ENCODE measurements at regions not wholly inside any gene's neighbourhood (a gene's known extent, or its start where the extent isn't known, plus 50 kb on each side); places are given as distances from the start of the nearest gene placed in this dataset.

DNA sequence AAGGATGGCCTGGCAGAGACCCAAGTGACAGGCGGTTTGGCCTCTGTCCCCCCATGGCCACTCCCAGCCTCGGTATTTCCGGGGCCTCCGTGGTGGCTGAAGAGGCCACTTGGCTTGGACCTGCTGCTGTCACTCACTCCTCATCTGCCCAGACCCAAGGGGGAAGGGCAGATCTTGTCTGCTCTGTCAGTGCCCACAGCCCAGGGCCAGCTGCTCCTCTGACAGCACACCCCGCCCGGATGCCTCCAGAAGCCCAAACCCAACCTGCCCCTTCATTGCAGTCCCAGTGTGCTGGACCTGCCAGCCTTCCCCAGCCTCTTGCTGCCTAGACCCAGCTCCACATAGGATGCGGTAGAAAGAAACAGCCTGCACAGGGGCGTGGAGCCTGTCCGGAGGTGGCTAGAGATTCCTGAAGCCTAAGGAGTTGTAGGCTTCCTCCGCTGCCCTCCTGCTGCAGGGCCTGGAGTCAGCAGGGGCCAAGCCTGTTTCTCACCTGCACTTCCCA, 52.0 kb downstream of the MAGEF1 start:
- DNase-seq: peak; percentile 86

- peak; percentile 58 for DNase-seq
Measured at GRCh38 chr3:184658223-184658928, 53.5 kb downstream of the MAGEF1 start.

- peak; percentile 57 for DNase-seq
Measured at GRCh38 chr3:184656829-184657681, 54.8 kb downstream of the MAGEF1 start.

DNA sequence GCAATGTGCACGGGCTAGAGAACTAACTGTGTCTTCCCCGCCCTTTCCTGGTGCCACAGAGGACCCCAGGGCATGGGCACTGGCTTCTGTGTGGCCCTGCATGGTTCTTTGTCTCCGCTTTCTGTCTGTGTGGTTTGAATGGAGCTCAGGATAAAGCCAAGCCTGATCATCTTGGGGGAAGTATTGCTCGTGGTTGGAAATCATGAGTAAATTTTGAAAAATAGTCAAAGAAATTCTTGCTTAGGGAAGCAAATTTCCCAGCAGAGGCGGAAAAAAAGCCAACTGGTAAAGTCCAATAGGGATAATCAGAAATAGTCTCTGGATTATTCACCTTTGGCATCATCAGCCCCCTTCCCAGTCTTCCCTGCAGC, 55.4 kb downstream of the MAGEF1 start:
- no peak for DNase-seq

- no peak for DNase-seq
Measured at GRCh38 chr3:184655597-184655996, 56.3 kb downstream of the MAGEF1 start.

GRCh38 chr3:184654375-184654774, 57.5 kb downstream of the MAGEF1 start:
- DNase-seq: no peak

- peak; percentile 49 for DNase-seq
Measured at GRCh38 chr3:184652465-184652864, 59.4 kb downstream of the MAGEF1 start.

DNA sequence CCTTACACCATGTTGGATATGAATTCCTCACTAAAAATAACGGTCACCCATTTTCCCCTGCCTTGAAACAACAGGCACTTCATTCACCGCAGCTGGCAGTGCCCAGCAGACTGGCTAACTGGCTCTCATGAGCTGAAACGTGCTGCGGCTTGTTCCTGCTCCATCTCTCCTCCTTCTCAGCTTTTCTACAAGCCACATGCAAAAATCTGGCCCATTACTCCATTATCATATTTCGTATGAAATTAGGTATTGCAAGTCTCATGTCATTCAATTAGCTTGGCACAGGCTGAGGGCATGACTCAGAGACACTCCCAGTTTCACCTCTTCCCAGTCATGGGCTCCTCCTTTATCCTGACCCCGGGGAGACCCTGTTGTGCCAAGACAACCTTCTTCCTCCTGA, 60.0 kb downstream of the MAGEF1 start:
- peak; percentile 56 for DNase-seq

DNA sequence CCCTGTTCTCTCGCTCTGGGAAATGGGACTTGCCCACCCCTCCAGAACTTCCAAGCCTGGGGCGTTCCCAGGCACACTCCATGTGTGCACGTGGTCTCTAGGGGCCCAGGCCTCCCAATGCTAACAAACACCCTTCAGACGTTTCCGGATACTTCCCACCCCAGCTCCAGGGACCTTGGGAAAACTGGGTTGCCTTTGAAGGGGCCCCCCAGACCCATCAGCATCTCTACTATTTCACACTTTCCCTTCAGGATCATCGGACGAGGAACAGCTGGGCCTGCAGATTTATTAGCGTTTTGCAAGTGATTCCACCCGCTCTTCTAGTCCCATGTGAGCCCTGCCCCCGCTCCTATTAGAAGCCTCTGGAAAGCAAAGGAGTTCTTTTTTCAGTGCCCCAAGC, 63.2 kb downstream of the MAGEF1 start:
- DNase-seq: peak; percentile 62

DNA sequence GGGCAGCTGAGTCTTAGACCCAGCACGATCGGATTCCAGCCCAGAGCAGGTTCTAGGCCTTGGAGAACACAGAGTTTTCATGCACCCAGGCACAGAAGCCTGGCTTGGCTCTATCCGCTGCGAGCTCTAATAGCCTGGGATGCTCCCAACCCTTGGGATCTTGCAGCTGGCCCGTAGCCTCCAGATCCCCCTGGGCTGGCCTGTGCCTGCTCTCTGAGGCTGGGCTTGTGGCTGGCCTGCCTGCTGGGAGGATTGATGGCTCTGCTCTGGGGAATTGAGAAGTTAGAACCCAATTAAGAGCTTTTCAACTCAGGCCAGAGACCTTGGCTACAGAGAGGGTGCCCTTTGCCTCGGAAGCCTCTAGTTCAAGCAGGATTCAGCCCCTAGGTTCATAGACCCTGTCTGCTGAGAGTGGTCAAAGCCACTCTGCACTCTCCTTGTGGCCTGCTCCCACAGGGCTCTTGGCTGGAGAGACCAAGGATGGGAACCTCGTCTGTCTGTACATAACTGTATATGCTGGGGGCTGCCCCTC, 64.4 kb downstream of the MAGEF1 start:
- no peak for DNase-seq

GRCh38 chr3:184645336-184645735, 66.5 kb downstream of the MAGEF1 start:
- no peak for DNase-seq

- no peak for DNase-seq
Measured at GRCh38 chr3:184643442-184643841, 68.4 kb downstream of the MAGEF1 start.

- DNase-seq: no peak
Measured at GRCh38 chr3:184642631-184643285, 69.1 kb downstream of the MAGEF1 start.

DNA sequence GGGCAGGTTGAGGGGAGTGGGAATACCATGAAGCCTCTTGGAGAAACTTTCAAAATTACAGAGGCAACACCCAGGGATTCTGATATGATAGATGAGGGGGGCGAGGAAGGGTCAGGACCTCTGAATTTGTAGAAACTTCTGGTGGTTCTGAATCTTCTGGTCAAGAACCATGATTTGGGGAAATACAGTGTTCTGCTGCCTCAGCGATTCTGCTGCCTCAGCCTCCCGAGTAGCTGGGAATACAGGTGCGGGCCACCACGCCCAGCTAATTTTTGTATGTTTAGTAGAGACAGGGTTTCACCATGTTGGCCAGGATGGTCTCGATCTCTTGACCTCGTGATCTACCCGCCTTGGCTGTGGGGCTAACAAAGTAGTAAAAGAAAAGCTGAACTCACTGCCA, 70.4 kb downstream of the MAGEF1 start:
- no peak for DNase-seq

DNA sequence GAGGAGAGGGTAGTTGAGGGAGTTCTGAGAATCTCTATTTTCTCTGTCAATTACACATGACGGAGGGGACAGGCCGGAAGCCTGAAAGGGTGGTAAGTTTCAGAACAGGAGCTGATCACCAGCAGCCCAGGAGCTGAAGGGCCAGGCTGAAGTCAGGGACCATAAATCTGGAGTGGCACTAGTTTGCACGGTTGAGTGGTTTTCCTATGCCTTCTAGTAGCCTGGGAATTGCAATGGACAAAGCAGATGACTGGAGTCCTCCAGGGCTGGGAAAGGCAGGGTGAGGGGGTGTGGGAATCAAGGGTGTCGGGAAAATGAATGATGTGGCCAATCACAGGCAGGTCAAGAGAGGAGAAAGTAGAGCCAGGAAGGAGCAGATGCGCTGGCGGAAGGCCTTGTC, 72.5 kb downstream of the MAGEF1 start:
- no peak for DNase-seq

GRCh38 chr3:184637705-184638104, 74.2 kb downstream of the MAGEF1 start:
- DNase-seq: no peak

- DNase-seq: no peak
Measured at GRCh38 chr3:184636741-184637316, 75.0 kb downstream of the MAGEF1 start.

- DNase-seq: no peak
Measured at GRCh38 chr3:184635774-184636173, 74.2 kb downstream of the EPHB3 start.

GRCh38 chr3:184635126-184635525, 73.5 kb downstream of the EPHB3 start:
- no peak for DNase-seq

GRCh38 chr3:184633237-184633579, 71.6 kb downstream of the EPHB3 start:
- no peak for DNase-seq

DNA sequence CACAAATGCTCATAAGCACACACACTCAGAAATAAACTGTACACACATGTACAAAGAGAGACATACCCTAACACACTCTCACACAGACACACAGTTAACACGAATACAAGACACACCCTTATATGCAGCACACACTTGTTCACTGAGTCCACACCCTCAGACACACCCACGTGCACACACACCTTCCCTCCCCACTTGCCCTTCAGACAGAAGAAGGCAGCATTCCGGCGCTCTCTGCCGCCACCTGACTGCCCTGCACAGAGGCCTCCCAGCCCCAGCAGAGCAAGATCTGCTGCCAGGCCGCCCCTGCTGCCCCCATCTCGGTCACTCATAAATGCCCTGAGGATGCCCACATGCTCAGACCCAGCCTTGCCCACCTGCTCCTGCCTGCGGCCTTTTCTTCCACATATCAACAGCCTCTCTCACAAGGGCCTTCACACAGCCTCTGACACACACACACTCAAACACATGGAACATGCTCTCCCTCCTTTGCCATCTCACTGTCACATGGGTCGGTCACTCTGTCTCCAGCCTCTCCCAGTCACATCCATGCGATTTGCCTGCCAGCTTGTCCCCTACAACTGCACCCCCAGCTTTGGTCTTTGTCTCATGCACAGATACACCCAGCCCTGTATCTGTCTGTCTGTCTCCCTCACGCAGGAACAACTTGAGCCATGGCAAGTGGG, 71.1 kb downstream of the EPHB3 start:
- DNase-seq: no peak
